Nephron progenitor cell (in vitro differentiated cells): ENCODE measurements at regions not wholly inside any gene's neighbourhood (a gene's known extent, or its start where the extent isn't known, plus 50 kb on each side); places are given as distances from the start of the nearest gene placed in this dataset.

Experiments
- DNase-seq: peaks from one replicate; pipeline ENCODE4 v3.0.0; 2021
- H3K27ac Mint-ChIP-seq: 2 replicates; pipeline ENCODE4 v1.8.0; 2021; ENCODE audit warnings: mild to moderate bottlenecking, moderate library complexity, mixed read lengths
- H3K27me3 Mint-ChIP-seq: 2 replicates; pipeline ENCODE4 v1.8.0; 2021; ENCODE audit warnings: mild to moderate bottlenecking, low read depth, mixed read lengths; ENCODE audit not compliant: poor library complexity
- H3K36me3 Mint-ChIP-seq: 2 replicates; pipeline ENCODE4 v1.8.0; 2021; ENCODE audit warnings: low read depth, mixed read lengths
- H3K4me1 Mint-ChIP-seq: 2 replicates; pipeline ENCODE4 v1.8.0; 2021; ENCODE audit warnings: mixed read lengths
- H3K4me3 Mint-ChIP-seq: 2 replicates; pipeline ENCODE4 v1.8.0; 2021; ENCODE audit warnings: mild to moderate bottlenecking, moderate library complexity, mixed read lengths
- H3K9me3 Mint-ChIP-seq: 2 replicates; pipeline ENCODE4 v1.8.0; 2021; ENCODE audit warnings: mild to moderate bottlenecking, moderate library complexity, mixed read lengths
- CTCF ChIP-seq: fragments of 200-600 bp; sonication (generic); IDR thresholded peaks from 2 replicates; pipeline ENCODE4 v1.5.0; 2021; ENCODE audit warnings: antibody characterized with exemption

- H3K9me3 Mint-ChIP-seq, result no peaks in the 10 kb centered on the region
- DNase-seq, result no peak
- H3K27me3 Mint-ChIP-seq, result peaks cover 3% of the 10 kb centered on the region
- H3K27ac Mint-ChIP-seq, result no peak overlapping the region
- peaks cover 16% of the 10 kb centered on the region for H3K4me1 Mint-ChIP-seq
- no peak overlapping the region for H3K4me3 Mint-ChIP-seq
- H3K36me3 Mint-ChIP-seq, result no peaks in the 10 kb centered on the region
- TF ChIP-seq CTCF, result no peak
Observed at GRCh38 chr12:92288561-92288960, 142.9 kb upstream of the BTG1 start.

GRCh38 chr12:92278378-92278828 lies 132.8 kb upstream of the BTG1 start:
- no peaks in the 10 kb centered on the region for H3K27me3 Mint-ChIP-seq
- no peak for TF ChIP-seq CTCF
- H3K4me3 Mint-ChIP-seq, result no peak overlapping the region
- no peak overlapping the region for H3K27ac Mint-ChIP-seq
- no peak for DNase-seq
- no peaks in the 10 kb centered on the region for H3K36me3 Mint-ChIP-seq
- H3K9me3 Mint-ChIP-seq, result no peaks in the 10 kb centered on the region
- no peaks in the 10 kb centered on the region for H3K4me1 Mint-ChIP-seq

GRCh38 chr12:92277795-92278194 lies 132.1 kb upstream of the BTG1 start:
- Mint-ChIP-seq H3K4me3 (no peak overlapping the region), H3K4me1 (no peaks in the 10 kb centered on the region), H3K27ac (no peak overlapping the region), H3K36me3 (no peaks in the 10 kb centered on the region), H3K27me3 (no peaks in the 10 kb centered on the region), H3K9me3 (no peaks in the 10 kb centered on the region)
- no peak for TF ChIP-seq CTCF
- no peak for DNase-seq

- TF ChIP-seq CTCF, result no peak
- Mint-ChIP-seq H3K27me3 (no peaks in the 10 kb centered on the region), H3K4me3 (no peak overlapping the region), H3K4me1 (no peaks in the 10 kb centered on the region), H3K27ac (no peak overlapping the region), H3K36me3 (no peaks in the 10 kb centered on the region), H3K9me3 (no peaks in the 10 kb centered on the region)
- no peak for DNase-seq
Observed at GRCh38 chr12:92276276-92276675, 130.6 kb upstream of the BTG1 start.

- no peak for TF ChIP-seq CTCF
- H3K36me3 Mint-ChIP-seq, result no peaks in the 10 kb centered on the region
- no peaks in the 10 kb centered on the region for H3K27me3 Mint-ChIP-seq
- no peak overlapping the region for H3K27ac Mint-ChIP-seq
- H3K9me3 Mint-ChIP-seq, result no peaks in the 10 kb centered on the region
- H3K4me3 Mint-ChIP-seq, result no peak overlapping the region
- no peaks in the 10 kb centered on the region for H3K4me1 Mint-ChIP-seq
- DNase-seq, result no peak
Observed at GRCh38 chr12:92275443-92276154, 130.0 kb upstream of the BTG1 start.

- no peaks in the 10 kb centered on the region for H3K9me3 Mint-ChIP-seq
- no peak for DNase-seq
- no peak overlapping the region for H3K27ac Mint-ChIP-seq
- H3K27me3 Mint-ChIP-seq, result no peaks in the 10 kb centered on the region
- no peaks in the 10 kb centered on the region for H3K36me3 Mint-ChIP-seq
- no peak for TF ChIP-seq CTCF
- H3K4me3 Mint-ChIP-seq, result no peak overlapping the region
- no peaks in the 10 kb centered on the region for H3K4me1 Mint-ChIP-seq
Observed at GRCh38 chr12:92273076-92273475, 127.4 kb upstream of the BTG1 start.
